ENCODE measurements at regions not wholly inside any gene's neighbourhood (a gene's known extent, or its start where the extent isn't known, plus 50 kb on each side); places are given as distances from the start of the nearest gene placed in this dataset.

GRCh38 chr9:72458153-72458552, 63.3 kb upstream of the TMC1 start:
- no peak for TF ChIP-seq CTCF (IDR thresholded peaks at IDR 0.05; ENCODE audit: low read depth, low read length)
- no peak for TF ChIP-seq EZH2phosphoT487 (IDR thresholded peaks at IDR 0.05; ENCODE audit: low read depth)

Measured in OCI-LY3 (cell line).